GM23248 (cell line): ENCODE measurements at regions not wholly inside any gene's neighbourhood (a gene's known extent, or its start where the extent isn't known, plus 50 kb on each side); places are given as distances from the start of the nearest gene placed in this dataset.

ENCODE experiments used
- EZH2 ChIP-seq: fragments of 200-600 bp; sonication (generic); IDR thresholded peaks from 2 replicates; pipeline ENCODE4 v1.6.1; 2018; ENCODE audit warnings: antibody characterized with exemption, mild to moderate bottlenecking; ENCODE audit not compliant: insufficient read depth, poor library complexity, severe bottlenecking
- EZH2phosphoT487 ChIP-seq: fragments of 200-600 bp; sonication (generic); IDR thresholded peaks from 2 replicates; pipeline ENCODE4 v1.6.1; 2018; ENCODE audit warnings: antibody characterized with exemption, moderate library complexity, mild to moderate bottlenecking, low read depth; ENCODE audit not compliant: insufficient read depth

- TF ChIP-seq EZH2 (no peak), EZH2phosphoT487 (no peak)
Measured at GRCh38 chr2:216807857-216808272, 52.0 kb downstream of the TNP1 start.
